CD4-positive, alpha-beta T cell (primary cell): ENCODE measurements at regions not wholly inside any gene's neighbourhood (a gene's known extent, or its start where the extent isn't known, plus 50 kb on each side); places are given as distances from the start of the nearest gene placed in this dataset.

ENCODE experiments used
- ATAC-seq: fragments of 200-7000 bp; cut with Tn5 transposase; one replicate; pipeline ENCODE4 v1.10.0; 2022; ENCODE audit warnings: mild to moderate bottlenecking; ENCODE audit not compliant: poor library complexity
- CTCF ChIA-PET: fragments of 350-600 bp; sonication (Branson Sonifier 250); formaldehyde crosslinking; loops from one replicate; lab custom pipeline; 2021; ENCODE audit warnings: antibody characterized with exemption, inconsistent platforms; lab: Charles Lee
- POLR2A ChIA-PET: fragments of 350-600 bp; sonication (Branson Sonifier 250); formaldehyde crosslinking; loops from one replicate; lab custom pipeline; 2021; ENCODE audit warnings: antibody characterized with exemption, inconsistent platforms; lab: Charles Lee
- DNase-seq, 14 experiments: peaks; one replicate each; pipeline ENCODE4 v3.0.0-alpha.2; 2013 to 2020; ENCODE audit warnings: mixed read lengths in 2 of 14
- H3K27ac ChIP-seq, 2 donors: one replicate each; pipeline versions ENCODE4 v1.5.1 to v1.7.0; 2013; ENCODE audit warnings: low read length in 2 of 2, low read depth in 1 of 2, mild to moderate bottlenecking in 1 of 2
- H3K27me3 ChIP-seq, 2 experiments: 1 replicate in 1 of 2; 2 replicates in 1 of 2; pipeline versions ENCODE4 v1.6.1 to v1.7.0; 2013; ENCODE audit warnings: low read length in 2 of 2, control low read depth in 1 of 2, mild to moderate bottlenecking in 1 of 2, moderate library complexity in 1 of 2; ENCODE audit not compliant: insufficient read depth in 2 of 2, control insufficient read depth in 1 of 2
- H3K36me3 ChIP-seq: one replicate; pipeline ENCODE4 v1.6.1; 2013; ENCODE audit warnings: low read length, control low read depth; ENCODE audit not compliant: insufficient read depth
- H3K4me1 ChIP-seq: one replicate; pipeline ENCODE4 v1.6.1; 2013; ENCODE audit warnings: low read length, control low read depth; ENCODE audit not compliant: insufficient read depth
- H3K4me3 ChIP-seq: one replicate; pipeline ENCODE4 v1.5.1; 2013; ENCODE audit warnings: mild to moderate bottlenecking, low read length, moderate library complexity
- H3K9me3 ChIP-seq, 2 experiments: 1 replicate in 1 of 2; 2 replicates in 1 of 2; pipeline versions ENCODE4 v1.6.1 to v1.7.0; 2013; ENCODE audit warnings: low read length in 2 of 2, mild to moderate bottlenecking in 2 of 2, control low read depth in 1 of 2, moderate library complexity in 1 of 2; ENCODE audit not compliant: control insufficient read depth in 1 of 2, insufficient read depth in 1 of 2
- H3K27ac Mint-ChIP-seq: one replicate; pipeline ENCODE4 v1.8.0; 2020; ENCODE audit warnings: mixed read lengths
- H3K27me3 Mint-ChIP-seq: one replicate; pipeline ENCODE4 v1.8.0; 2021; ENCODE audit warnings: mixed read lengths
- H3K36me3 Mint-ChIP-seq: one replicate; pipeline ENCODE4 v1.8.0; 2021; ENCODE audit warnings: low read depth, mixed read lengths
- H3K4me1 Mint-ChIP-seq: one replicate; pipeline ENCODE4 v1.8.0; 2021; ENCODE audit warnings: low read depth, mixed read lengths
- H3K4me3 Mint-ChIP-seq: one replicate; pipeline ENCODE4 v1.8.0; 2020; ENCODE audit warnings: mild to moderate bottlenecking, mixed read lengths
- H3K9me3 Mint-ChIP-seq: one replicate; pipeline ENCODE4 v1.8.0; 2020; ENCODE audit warnings: mixed read lengths
- intact Hi-C, 2 experiments: fragments of 100-400 bp; cut with DNase I in 1 of 2; cut with micrococcal nuclease in 1 of 2; formaldehyde crosslinking; loops; one replicate each; pipeline versions ENCODE4 v1.15.1 to v1.9.0; 2023 to 2025; cut with DNase I, micrococcal nuclease
- TF ChIP-seq, protein P1 (sequence below): fragments of 200-600 bp; IDR thresholded peaks from one replicate; pipeline ENCODE4 v1.8.0; 2022; ENCODE audit warnings: antibody characterized with exemption, mild to moderate bottlenecking

DNA sequence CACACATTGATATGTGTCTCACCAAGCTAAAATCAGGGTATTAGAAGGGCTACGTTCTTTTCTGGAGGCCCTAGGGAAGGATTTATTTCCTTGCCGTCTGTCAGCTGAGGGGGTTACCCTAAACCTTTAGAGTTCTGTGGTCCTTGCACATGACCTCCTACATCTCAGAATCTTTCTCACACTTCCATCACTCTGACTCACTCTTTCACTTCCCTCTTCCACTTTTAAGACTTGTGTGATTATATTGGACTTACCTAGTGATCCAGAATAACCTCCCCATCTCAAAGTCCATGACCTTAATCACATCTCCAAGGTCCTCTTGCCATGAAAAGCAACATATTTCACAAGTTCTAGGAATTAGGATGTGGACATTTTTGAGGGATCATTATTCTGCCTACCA lies 53.6 kb upstream of the FUNDC1 start:
- Histone ChIP-seq H3K27ac (no peak overlapping the region), H3K4me1 (no peaks in the 10 kb centered on the region), H3K27me3 (no peaks in the 10 kb centered on the region), H3K36me3 (no peaks in the 10 kb centered on the region), H3K9me3 (no peaks in the 10 kb centered on the region), H3K4me3 (no peak overlapping the region)
- TF ChIP-seq, protein P1, sequence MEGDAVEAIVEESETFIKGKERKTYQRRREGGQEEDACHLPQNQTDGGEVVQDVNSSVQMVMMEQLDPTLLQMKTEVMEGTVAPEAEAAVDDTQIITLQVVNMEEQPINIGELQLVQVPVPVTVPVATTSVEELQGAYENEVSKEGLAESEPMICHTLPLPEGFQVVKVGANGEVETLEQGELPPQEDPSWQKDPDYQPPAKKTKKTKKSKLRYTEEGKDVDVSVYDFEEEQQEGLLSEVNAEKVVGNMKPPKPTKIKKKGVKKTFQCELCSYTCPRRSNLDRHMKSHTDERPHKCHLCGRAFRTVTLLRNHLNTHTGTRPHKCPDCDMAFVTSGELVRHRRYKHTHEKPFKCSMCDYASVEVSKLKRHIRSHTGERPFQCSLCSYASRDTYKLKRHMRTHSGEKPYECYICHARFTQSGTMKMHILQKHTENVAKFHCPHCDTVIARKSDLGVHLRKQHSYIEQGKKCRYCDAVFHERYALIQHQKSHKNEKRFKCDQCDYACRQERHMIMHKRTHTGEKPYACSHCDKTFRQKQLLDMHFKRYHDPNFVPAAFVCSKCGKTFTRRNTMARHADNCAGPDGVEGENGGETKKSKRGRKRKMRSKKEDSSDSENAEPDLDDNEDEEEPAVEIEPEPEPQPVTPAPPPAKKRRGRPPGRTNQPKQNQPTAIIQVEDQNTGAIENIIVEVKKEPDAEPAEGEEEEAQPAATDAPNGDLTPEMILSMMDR, result no peak
- Mint-ChIP-seq H3K27me3 (no peaks in the 10 kb centered on the region), H3K4me1 (no peaks in the 10 kb centered on the region), H3K36me3 (no peaks in the 10 kb centered on the region), H3K4me3 (no peak overlapping the region), H3K27ac (no peak overlapping the region), H3K9me3 (peaks cover 8% of the 10 kb centered on the region)
- DNase-seq, result peak in 2 of 14 experiments; percentile 26 to 34
- intact Hi-C loops, result no loop called here
- no peak for ATAC-seq
- ChIA-PET POLR2A (no interaction called here), CTCF (no interaction called here)
